Ishikawa (cell line): ENCODE measurements at regions not wholly inside any gene's neighbourhood (a gene's known extent, or its start where the extent isn't known, plus 50 kb on each side); places are given as distances from the start of the nearest gene placed in this dataset.

Source experiments
- CEBPB ChIP-seq: IDR thresholded peaks from 2 replicates; pipeline ENCODE4 v1.6.1; 2012
- CREB1 ChIP-seq: IDR thresholded peaks from 2 replicates; pipeline ENCODE4 v1.6.1; 2012; ENCODE audit warnings: low read depth
- EGR1 ChIP-seq: IDR thresholded peaks from 2 replicates; pipeline ENCODE4 v1.6.1; 2012
- EP300 ChIP-seq: IDR thresholded peaks from 2 replicates; pipeline ENCODE4 v1.6.1; 2012; ENCODE audit warnings: borderline replicate concordance
- FOXM1 ChIP-seq: IDR thresholded peaks from 2 replicates; pipeline ENCODE4 v1.6.1; 2012; ENCODE audit warnings: low read depth, borderline replicate concordance
- MAX ChIP-seq: IDR thresholded peaks from 2 replicates; pipeline ENCODE4 v1.6.1; 2012
- NFIC ChIP-seq: IDR thresholded peaks from 2 replicates; pipeline ENCODE4 v1.6.1; 2012
- RAD21 ChIP-seq: IDR thresholded peaks from 2 replicates; pipeline ENCODE4 v1.6.1; 2012; ENCODE audit warnings: low read depth
- REST ChIP-seq: IDR thresholded peaks from 2 replicates; pipeline ENCODE4 v1.6.1; 2012; ENCODE audit warnings: low read depth, mild to moderate bottlenecking
- TAF1 ChIP-seq: IDR thresholded peaks from 2 replicates; pipeline ENCODE4 v1.6.1; 2012; ENCODE audit warnings: low read depth, mild to moderate bottlenecking
- TCF12 ChIP-seq: IDR thresholded peaks from 2 replicates; pipeline ENCODE4 v1.6.1; 2012; ENCODE audit warnings: low read depth
- TEAD4 ChIP-seq: IDR thresholded peaks from 2 replicates; pipeline ENCODE4 v1.6.1; 2012
- YY1 ChIP-seq: IDR thresholded peaks from 2 replicates; pipeline ENCODE4 v1.6.1; 2012; ENCODE audit warnings: low read depth
- ZBTB7A ChIP-seq: IDR thresholded peaks from 2 replicates; pipeline ENCODE4 v1.6.1; 2012; ENCODE audit warnings: low read depth
- TF ChIP-seq, protein P1 (sequence below): IDR thresholded peaks from 2 replicates; pipeline ENCODE4 v1.6.1; 2012

DNA sequence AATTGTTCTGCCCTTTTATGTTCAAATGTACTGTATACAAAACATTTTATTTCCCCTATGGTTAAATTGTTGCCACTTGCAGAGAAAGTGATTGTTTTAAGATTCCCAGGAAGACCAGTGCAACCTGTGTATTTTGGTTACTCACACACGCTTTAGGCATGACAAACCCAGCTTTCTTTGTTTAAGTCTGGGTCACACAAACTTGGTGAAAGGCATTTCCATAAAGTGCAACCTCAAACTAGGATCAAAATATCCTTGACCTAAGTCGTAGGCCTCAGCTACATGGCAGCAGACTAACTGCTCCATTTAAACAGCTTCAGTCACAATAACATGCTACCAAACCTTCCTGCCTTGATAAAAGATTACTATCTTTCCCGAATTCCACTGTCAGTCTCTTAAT is 639.0 kb upstream of the PRR20A start:
- no peak for TF ChIP-seq TCF12
- TF ChIP-seq YY1: no peak
- TF ChIP-seq ZBTB7A: no peak

DNA sequence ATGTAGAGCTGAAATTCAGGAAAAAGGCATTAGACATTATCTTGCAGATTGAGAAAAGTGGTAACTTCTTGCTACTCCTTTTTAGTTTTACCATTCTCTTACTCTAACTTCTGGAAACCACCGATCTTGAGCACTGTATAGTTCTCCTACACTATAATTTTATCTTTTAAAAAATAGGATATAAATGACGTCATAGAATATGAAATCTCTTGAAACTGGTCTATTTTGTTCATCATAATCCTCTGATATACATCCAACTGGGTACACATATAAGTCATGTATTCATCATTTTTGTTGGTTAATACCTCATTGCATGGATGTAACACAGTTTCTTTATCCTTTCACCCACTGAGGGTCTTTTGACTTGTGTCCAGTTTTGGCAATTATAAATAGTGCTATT is 629.9 kb upstream of the PRR20A start:
- no peak for TF ChIP-seq CEBPB
- TF ChIP-seq TCF12: no peak
- TF ChIP-seq NFIC: no peak
- no peak for TF ChIP-seq EP300
- no peak for TF ChIP-seq ZBTB7A
- no peak for TF ChIP-seq MAX
- TF ChIP-seq EGR1: no peak
- no peak for TF ChIP-seq FOXM1
- TF ChIP-seq, protein P1, sequence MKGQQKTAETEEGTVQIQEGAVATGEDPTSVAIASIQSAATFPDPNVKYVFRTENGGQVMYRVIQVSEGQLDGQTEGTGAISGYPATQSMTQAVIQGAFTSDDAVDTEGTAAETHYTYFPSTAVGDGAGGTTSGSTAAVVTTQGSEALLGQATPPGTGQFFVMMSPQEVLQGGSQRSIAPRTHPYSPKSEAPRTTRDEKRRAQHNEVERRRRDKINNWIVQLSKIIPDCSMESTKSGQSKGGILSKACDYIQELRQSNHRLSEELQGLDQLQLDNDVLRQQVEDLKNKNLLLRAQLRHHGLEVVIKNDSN: no peak
- no peak for TF ChIP-seq CREB1
- TF ChIP-seq RAD21: no peak
- TF ChIP-seq REST: no peak
- no peak for TF ChIP-seq YY1
- no peak for TF ChIP-seq TEAD4
- TF ChIP-seq TAF1: no peak

GRCh38 chr13:56515441-56515840 is 625.3 kb upstream of the PRR20A start:
- TF ChIP-seq NFIC (no peak), MAX (no peak), FOXM1 (no peak), TEAD4 (no peak), YY1 (no peak), CEBPB (no peak), TCF12 (no peak), RAD21 (no peak), ZBTB7A (no peak), REST (no peak), TAF1 (no peak), CREB1 (no peak), EGR1 (no peak), EP300 (no peak)
- TF ChIP-seq, protein P1: no peak

DNA sequence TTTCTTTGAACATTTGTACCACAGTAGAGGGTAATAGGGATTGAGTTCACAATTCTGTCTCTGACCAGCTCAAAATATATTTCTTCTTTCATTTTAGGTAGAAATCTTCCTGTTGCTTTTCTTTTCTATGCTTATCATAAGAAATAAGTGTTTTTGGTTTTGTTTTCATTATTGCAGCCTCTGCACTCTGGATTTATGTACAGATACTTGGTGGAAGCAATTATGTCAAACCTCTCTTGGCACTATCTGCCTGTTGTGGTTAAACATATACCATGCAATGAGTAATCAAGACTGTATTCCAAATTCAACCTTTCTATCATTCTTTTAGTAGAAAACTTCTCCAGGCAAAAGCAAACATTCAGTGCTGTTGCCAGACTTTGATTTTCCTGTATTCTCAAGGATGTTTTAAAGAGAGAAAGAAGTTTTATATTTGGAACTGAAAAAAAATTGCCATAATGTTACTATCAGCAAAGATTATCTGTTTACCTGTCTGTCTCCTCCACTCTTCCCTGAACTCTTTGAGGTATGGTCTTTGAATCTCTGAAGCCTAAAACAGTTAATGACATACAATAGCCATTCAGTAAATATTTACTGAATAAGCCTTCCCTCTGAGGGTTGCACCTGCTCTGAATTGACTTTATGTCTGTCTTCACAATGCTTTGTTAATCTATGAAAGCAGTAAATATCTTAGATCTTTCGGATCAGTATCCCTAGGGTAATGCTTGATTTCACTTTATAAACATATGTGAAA is 612.5 kb upstream of the PRR20A start:
- no peak for TF ChIP-seq TCF12
- no peak for TF ChIP-seq YY1

- TF ChIP-seq RAD21 (no peak), TAF1 (no peak), FOXM1 (no peak), ZBTB7A (no peak), YY1 (no peak), EP300 (no peak), CEBPB (no peak), TEAD4 (no peak), EGR1 (no peak)
- TF ChIP-seq, protein P1: no peak
Measured at GRCh38 chr13:56530096-56530495, 610.6 kb upstream of the PRR20A start.
